ENCODE measurements at regions not wholly inside any gene's neighbourhood (a gene's known extent, or its start where the extent isn't known, plus 50 kb on each side); places are given as distances from the start of the nearest gene placed in this dataset.
"Not testable (repeated sequence)": the region's sequence is repeated elsewhere in the genome, so short reads cannot be mapped to it uniquely, and the experiment has no call there.

GRCh38 chr6:15897063-15897876 is 231.6 kb upstream of the MYLIP start:
- no peak for DNase-seq

GRCh38 chr6:15894973-15895725 is 232.3 kb upstream of the DTNBP1 start:
- no peak for DNase-seq

- no peak for DNase-seq
Observed at GRCh38 chr6:15893556-15894253, 230.9 kb upstream of the DTNBP1 start.

- no peak for DNase-seq
Observed at GRCh38 chr6:15892369-15892768, 229.5 kb upstream of the DTNBP1 start.

GRCh38 chr6:15888798-15889772 is 226.3 kb upstream of the DTNBP1 start:
- no peak for DNase-seq

- no peak for DNase-seq
Observed at GRCh38 chr6:15887491-15888461, 224.9 kb upstream of the DTNBP1 start.

GRCh38 chr6:15885624-15886023 is 222.8 kb upstream of the DTNBP1 start:
- DNase-seq = no peak

GRCh38 chr6:15883593-15883992 is 220.8 kb upstream of the DTNBP1 start:
- DNase-seq = not testable (repeated sequence)

- no peak for DNase-seq
Observed at GRCh38 chr6:15882915-15883314, 220.1 kb upstream of the DTNBP1 start.

GRCh38 chr6:15882345-15882744 is 219.5 kb upstream of the DTNBP1 start:
- no peak for DNase-seq

GRCh38 chr6:15881150-15881549 is 218.3 kb upstream of the DTNBP1 start:
- DNase-seq = no peak

GRCh38 chr6:15880262-15880973 is 217.6 kb upstream of the DTNBP1 start:
- no peak for DNase-seq

- peak; percentile 54 to 64 for DNase-seq
Observed at GRCh38 chr6:15879371-15880261, 216.8 kb upstream of the DTNBP1 start.

GRCh38 chr6:15877231-15877630 is 214.4 kb upstream of the DTNBP1 start:
- no peak for DNase-seq

- DNase-seq = no peak
Observed at GRCh38 chr6:15876406-15876805, 213.6 kb upstream of the DTNBP1 start.

GRCh38 chr6:15875797-15876196 is 213.0 kb upstream of the DTNBP1 start:
- no peak for DNase-seq

GRCh38 chr6:15874821-15875220 is 212.0 kb upstream of the DTNBP1 start:
- DNase-seq = no peak

GRCh38 chr6:15874326-15874725 is 211.5 kb upstream of the DTNBP1 start:
- no peak for DNase-seq

Measured in stimulated activated CD4-positive, alpha-beta T cell treated with anti-CD3 and anti-CD28 coated beads, Interleukin-2, amount 100 ng/mL, for 48 hours (primary cell).